SH-SY5Y (cell line): ENCODE measurements at regions not wholly inside any gene's neighbourhood (a gene's known extent, or its start where the extent isn't known, plus 50 kb on each side); places are given as distances from the start of the nearest gene placed in this dataset.

Source experiments
- GATA2 ChIP-seq: IDR thresholded peaks from 2 replicates; pipeline ENCODE4 v1.6.1; 2011; ENCODE audit warnings: mild to moderate bottlenecking, low read depth, low read length
- GATA3 ChIP-seq: IDR thresholded peaks from 2 replicates; pipeline ENCODE4 v1.6.1; 2011; ENCODE audit warnings: low read depth, mild to moderate bottlenecking, low read length, moderate library complexity

GRCh38 chr6:44053106-44053756 is 74.0 kb downstream of the MRPL14 start:
- TF ChIP-seq GATA2 (no peak), GATA3 (no peak)
